GM23248 (cell line): ENCODE measurements at regions not wholly inside any gene's neighbourhood (a gene's known extent, or its start where the extent isn't known, plus 50 kb on each side); places are given as distances from the start of the nearest gene placed in this dataset.

ENCODE experiments used
- EZH2 ChIP-seq: fragments of 200-600 bp; sonication (generic); IDR thresholded peaks from 2 replicates; pipeline ENCODE4 v1.6.1; 2018; ENCODE audit warnings: antibody characterized with exemption, mild to moderate bottlenecking; ENCODE audit not compliant: insufficient read depth, poor library complexity, severe bottlenecking
- EZH2phosphoT487 ChIP-seq: fragments of 200-600 bp; sonication (generic); IDR thresholded peaks from 2 replicates; pipeline ENCODE4 v1.6.1; 2018; ENCODE audit warnings: antibody characterized with exemption, moderate library complexity, mild to moderate bottlenecking, low read depth; ENCODE audit not compliant: insufficient read depth

DNA sequence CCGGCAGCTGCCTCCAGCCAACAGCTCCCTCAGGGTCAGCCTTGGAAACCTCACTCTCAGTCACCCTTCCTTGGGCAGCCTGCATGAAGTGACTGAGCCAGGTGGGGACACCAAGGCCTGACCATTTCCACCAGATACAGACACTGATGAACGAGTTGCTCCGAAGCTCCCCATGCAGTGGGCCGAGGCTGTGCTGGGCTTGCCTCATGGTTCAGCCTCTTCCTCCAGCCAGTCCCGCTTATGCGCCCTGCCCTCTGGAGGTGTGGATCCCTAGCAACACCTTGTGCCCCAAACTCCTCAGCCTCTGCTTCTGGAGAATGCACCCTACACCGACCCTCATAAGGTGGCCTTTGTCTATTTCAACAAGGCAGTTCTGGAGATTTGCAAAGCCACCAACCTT is 236.0 kb downstream of the RRAGC start:
- no peak for TF ChIP-seq EZH2
- no peak for TF ChIP-seq EZH2phosphoT487
